Vagina (tissue), 2 donors: ENCODE measurements at regions not wholly inside any gene's neighbourhood (a gene's known extent, or its start where the extent isn't known, plus 50 kb on each side); places are given as distances from the start of the nearest gene placed in this dataset.
"Not testable (repeated sequence)": the region's sequence is repeated elsewhere in the genome, so short reads cannot be mapped to it uniquely, and the experiment has no call there.

ENCODE experiments used
- DNase-seq, 2 donors: peaks; one replicate each; pipeline ENCODE4 v3.0.0-alpha.2; 2017; ENCODE audit errors: extremely low spot score in 2 of 2
- H3K27ac ChIP-seq: fragments of 200-600 bp; sonication (generic); one replicate; pipeline ENCODE4 v1.5.1; 2019
- H3K27me3 ChIP-seq: fragments of 200-600 bp; sonication (generic); one replicate; pipeline ENCODE4 v1.5.1; 2019
- H3K36me3 ChIP-seq, 2 donors: fragments of 200-600 bp; sonication (generic); one replicate each; pipeline ENCODE4 v1.5.1; 2017 to 2019
- H3K4me1 ChIP-seq: fragments of 200-600 bp; sonication (generic); one replicate; pipeline ENCODE4 v1.5.1; 2019
- H3K4me3 ChIP-seq, 2 donors: fragments of 200-600 bp; sonication (generic); 1 replicate in 1 of 2; 2 replicates in 1 of 2; pipeline ENCODE4 v1.5.1; 2016 to 2019
- H3K9me3 ChIP-seq: fragments of 200-600 bp; sonication (generic); one replicate; pipeline ENCODE4 v1.5.1; 2019
- POLR2A ChIP-seq, 2 donors: fragments of 450-650 bp; IDR thresholded peaks; one replicate each; pipeline ENCODE4 v1.6.1; 2017; ENCODE audit warnings: antibody characterized with exemption in 2 of 2, mild to moderate bottlenecking in 2 of 2, moderate library complexity in 2 of 2
- POLR2AphosphoS5 ChIP-seq, 2 donors: sonication (generic); formaldehyde crosslinking; IDR thresholded peaks; one replicate each; pipeline ENCODE4 v1.9.0; 2017; ENCODE audit warnings: antibody characterized with exemption in 2 of 2, mild to moderate bottlenecking in 2 of 2, low read depth in 1 of 2; ENCODE audit not compliant: insufficient read depth in 1 of 2
- intact Hi-C: fragments of 100-400 bp; cut with DNase I; formaldehyde crosslinking; loops from one replicate; pipeline ENCODE4 v1.15.1; 2023
- TF ChIP-seq, protein P1 (sequence below), 3 experiments: fragments of 450-650 bp in 2 of 3; fragments of 200-600 bp in 1 of 3; sonication (generic) in 1 of 3; IDR thresholded peaks; one replicate each; pipeline ENCODE4 v1.5.1; 2017 to 2019; ENCODE audit warnings: antibody characterized with exemption in 3 of 3, mild to moderate bottlenecking in 2 of 3, moderate library complexity in 2 of 3

DNA sequence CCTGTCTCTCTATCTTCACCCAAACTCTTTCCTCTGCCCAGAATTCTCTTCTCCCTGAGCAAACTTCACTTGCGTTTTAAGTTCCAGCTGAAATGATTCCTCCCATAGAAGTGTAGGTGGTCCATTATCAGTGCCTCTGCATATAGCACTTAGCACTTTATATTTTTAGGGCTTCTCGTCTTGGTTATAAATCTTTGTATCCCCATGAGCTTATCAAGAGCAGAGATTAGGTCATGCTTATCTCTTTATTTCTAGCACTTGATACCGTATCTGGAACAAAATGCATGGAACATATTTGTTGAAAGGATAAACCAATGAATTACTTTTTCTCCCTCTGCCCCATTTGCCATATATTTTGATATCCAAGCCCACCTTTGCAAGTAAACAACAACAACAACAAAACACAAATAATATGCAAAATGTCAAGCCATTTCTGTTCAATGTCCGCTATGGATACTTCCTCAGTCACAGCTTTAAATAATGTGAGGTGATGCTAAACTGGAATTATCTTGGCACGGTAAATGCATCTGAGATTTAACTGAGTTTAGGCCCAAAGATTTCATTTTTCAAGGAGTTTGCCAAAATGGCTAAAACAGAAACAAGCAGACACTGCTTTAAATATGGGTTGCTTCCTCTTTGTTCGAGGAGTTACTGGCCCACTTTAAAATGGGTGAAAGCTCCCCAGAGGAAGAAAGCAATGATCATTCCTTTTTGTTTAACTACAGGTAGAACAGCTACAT is 106.2 kb upstream of the STMND1 start:
- no peaks in the 10 kb centered on the region for H3K36me3 ChIP-seq
- no peaks in the 10 kb centered on the region for H3K27me3 ChIP-seq
- peaks cover 11% of the 10 kb centered on the region for H3K4me1 ChIP-seq
- no peak overlapping the region for H3K27ac ChIP-seq
- no peaks in the 10 kb centered on the region for H3K9me3 ChIP-seq
- intact Hi-C loops: no loop called here
- H3K4me3 ChIP-seq: no peak overlapping the region
- TF ChIP-seq POLR2A (IDR thresholded peaks at IDR 0.05): no peak
- DNase-seq: no peak

DNA sequence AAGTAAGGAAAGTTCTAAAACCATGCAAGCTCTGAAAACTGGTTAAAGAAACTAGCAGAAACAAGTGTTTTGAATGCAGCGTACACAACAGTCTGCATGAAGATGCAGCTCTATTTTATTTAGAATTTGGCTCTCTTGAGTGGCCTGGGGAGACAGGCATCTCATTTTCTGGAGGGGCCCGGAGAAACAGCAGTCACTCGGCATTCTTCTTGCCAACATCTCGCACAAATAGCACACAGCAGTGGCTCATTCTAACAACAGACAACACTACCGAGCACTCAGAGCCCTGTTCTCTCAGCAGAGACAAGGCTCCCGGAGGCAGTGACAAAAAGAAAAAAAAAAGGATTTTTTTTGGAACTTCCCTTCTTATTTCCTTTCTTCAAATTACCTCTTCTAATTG is 108.5 kb upstream of the STMND1 start:
- Histone ChIP-seq H3K27me3 (no peaks in the 10 kb centered on the region), H3K4me3 (no peak overlapping the region), H3K27ac (no peak overlapping the region), H3K9me3 (no peaks in the 10 kb centered on the region), H3K36me3 (no peaks in the 10 kb centered on the region), H3K4me1 (no peaks in the 10 kb centered on the region)
- TF ChIP-seq POLR2AphosphoS5 (IDR thresholded peaks at IDR 0.05; ENCODE audit: insufficient read depth in 1 of 2, low read depth in 1 of 2): no peak
- no peak for TF ChIP-seq POLR2A (IDR thresholded peaks at IDR 0.05)
- TF ChIP-seq, protein P1, sequence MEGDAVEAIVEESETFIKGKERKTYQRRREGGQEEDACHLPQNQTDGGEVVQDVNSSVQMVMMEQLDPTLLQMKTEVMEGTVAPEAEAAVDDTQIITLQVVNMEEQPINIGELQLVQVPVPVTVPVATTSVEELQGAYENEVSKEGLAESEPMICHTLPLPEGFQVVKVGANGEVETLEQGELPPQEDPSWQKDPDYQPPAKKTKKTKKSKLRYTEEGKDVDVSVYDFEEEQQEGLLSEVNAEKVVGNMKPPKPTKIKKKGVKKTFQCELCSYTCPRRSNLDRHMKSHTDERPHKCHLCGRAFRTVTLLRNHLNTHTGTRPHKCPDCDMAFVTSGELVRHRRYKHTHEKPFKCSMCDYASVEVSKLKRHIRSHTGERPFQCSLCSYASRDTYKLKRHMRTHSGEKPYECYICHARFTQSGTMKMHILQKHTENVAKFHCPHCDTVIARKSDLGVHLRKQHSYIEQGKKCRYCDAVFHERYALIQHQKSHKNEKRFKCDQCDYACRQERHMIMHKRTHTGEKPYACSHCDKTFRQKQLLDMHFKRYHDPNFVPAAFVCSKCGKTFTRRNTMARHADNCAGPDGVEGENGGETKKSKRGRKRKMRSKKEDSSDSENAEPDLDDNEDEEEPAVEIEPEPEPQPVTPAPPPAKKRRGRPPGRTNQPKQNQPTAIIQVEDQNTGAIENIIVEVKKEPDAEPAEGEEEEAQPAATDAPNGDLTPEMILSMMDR (IDR thresholded peaks at IDR 0.05): no peak
- intact Hi-C loops: no loop called here
- no peak for DNase-seq

DNA sequence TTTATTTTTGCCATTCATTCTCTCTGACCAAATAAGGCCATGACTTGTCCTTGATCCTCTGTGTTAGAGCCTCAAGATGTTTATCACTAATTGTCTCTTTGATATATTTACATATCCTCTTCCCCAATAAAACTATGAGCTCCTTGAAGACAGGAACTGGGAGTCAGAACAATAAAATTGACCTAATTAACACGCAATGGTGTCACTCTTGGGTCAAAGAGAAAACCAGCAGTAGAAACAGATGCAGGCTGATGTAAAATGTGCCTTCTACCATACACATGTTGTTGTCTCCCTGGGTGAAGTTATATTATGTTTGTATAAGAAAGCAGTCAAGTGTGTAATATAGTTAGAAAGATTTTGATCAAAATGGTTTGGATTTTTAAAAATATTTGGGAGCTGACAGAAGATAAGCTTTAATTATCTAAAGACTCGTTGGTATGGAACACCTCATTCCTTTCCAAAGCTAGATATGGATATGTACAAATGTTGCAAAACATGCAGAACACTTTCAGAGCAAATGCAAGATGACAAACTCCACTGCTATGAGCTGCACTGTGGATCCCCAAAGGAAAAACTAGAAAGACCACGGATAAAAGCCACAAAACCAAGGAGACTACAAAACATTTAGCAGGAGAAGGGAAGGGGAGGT is 109.7 kb upstream of the STMND1 start:
- TF ChIP-seq, protein P1 (IDR thresholded peaks at IDR 0.05): no peak
- TF ChIP-seq POLR2A (IDR thresholded peaks at IDR 0.05): no peak
- TF ChIP-seq POLR2AphosphoS5 (IDR thresholded peaks at IDR 0.05; ENCODE audit: insufficient read depth in 1 of 2, low read depth in 1 of 2): no peak
- intact Hi-C loops: no loop called here
- no peak for DNase-seq
- Histone ChIP-seq H3K4me3 (no peak overlapping the region), H3K9me3 (no peaks in the 10 kb centered on the region), H3K36me3 (no peaks in the 10 kb centered on the region), H3K4me1 (peaks cover 3% of the 10 kb centered on the region), H3K27ac (no peak overlapping the region), H3K27me3 (no peaks in the 10 kb centered on the region)

DNA sequence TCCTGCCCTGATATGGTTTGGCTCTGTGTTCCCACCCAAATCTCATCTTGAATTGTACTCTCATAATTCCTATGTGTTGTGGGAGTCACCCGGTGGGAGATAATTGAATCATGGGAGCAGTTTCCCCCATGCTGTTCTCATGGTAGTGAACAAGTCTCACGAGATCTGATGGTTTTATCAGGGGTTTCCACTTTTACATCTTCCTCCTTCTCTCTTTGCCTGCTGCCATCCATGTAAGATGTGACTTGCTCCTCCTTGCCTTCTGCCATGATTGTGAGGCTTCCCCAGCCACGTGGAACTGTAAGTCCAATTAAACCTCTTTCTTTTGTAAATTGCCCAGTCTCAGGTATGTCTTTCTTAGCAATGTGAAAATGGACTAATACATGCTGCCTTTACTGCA is 111.9 kb upstream of the STMND1 start:
- H3K4me1 ChIP-seq: peaks cover 24% of the 10 kb centered on the region
- H3K4me3 ChIP-seq, H3K9me3 ChIP-seq, DNase-seq, H3K27me3 ChIP-seq, intact Hi-C loops, H3K36me3 ChIP-seq, H3K27ac ChIP-seq: not testable (repeated sequence)

DNA sequence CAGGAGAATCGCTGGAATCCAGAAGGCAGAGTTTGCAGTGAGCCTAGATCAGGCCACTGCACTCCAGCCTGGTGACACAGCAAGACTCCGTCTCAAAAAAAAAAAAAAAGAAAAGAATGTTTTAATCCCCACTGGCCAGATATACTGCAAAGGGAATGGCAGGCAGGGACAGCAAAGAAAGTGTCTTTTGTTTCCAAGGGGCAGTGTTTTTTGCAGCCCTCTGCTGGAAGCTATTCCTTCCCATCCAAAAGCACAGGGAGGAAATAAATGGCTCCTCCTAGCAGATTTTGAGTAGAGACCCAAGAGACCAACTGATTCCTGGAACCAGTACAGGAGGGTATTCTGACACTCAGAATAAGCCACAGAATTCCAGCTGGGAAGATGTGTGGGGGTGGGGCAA is 112.5 kb upstream of the STMND1 start:
- Histone ChIP-seq H3K9me3 (no peaks in the 10 kb centered on the region), H3K36me3 (no peaks in the 10 kb centered on the region), H3K27ac (no peak overlapping the region), H3K4me1 (peaks cover 24% of the 10 kb centered on the region), H3K27me3 (no peaks in the 10 kb centered on the region), H3K4me3 (no peak overlapping the region)
- intact Hi-C loops: no loop called here
- no peak for DNase-seq
- TF ChIP-seq POLR2AphosphoS5 (IDR thresholded peaks at IDR 0.05; ENCODE audit: insufficient read depth in 1 of 2, low read depth in 1 of 2) (no peak), POLR2A (IDR thresholded peaks at IDR 0.05) (no peak)
- TF ChIP-seq, protein P1 (IDR thresholded peaks at IDR 0.05): no peak

DNA sequence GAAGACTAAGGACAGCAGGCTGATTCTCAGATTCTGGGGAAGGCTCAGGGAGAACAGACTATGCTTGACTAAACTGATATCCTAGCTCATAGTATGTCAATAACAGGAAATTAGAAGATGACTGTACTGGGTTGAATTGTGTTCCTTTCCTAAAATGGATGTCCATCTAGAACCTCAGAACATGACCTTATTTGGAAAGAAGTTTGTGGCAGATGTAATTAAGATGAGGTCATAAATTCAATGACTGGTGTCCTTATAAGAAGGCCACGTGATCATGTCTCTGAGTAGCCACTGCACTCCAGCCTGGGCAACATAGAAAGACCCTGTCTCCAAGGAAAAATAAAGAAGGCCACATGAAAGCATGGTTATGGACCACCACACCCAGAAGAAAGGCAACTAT is 113.9 kb upstream of the STMND1 start:
- Histone ChIP-seq H3K4me3 (no peak overlapping the region), H3K36me3 (no peaks in the 10 kb centered on the region), H3K9me3 (no peaks in the 10 kb centered on the region), H3K27ac (no peak overlapping the region), H3K27me3 (no peaks in the 10 kb centered on the region), H3K4me1 (peaks cover 24% of the 10 kb centered on the region)
- DNase-seq: no peak
- TF ChIP-seq POLR2A (IDR thresholded peaks at IDR 0.05) (no peak), POLR2AphosphoS5 (IDR thresholded peaks at IDR 0.05; ENCODE audit: insufficient read depth in 1 of 2, low read depth in 1 of 2) (no peak)
- TF ChIP-seq, protein P1 (IDR thresholded peaks at IDR 0.05): no peak
- intact Hi-C loops: no loop called here
